Middle frontal gyrus (tissue), 1 donor: ENCODE measurements at regions not wholly inside any gene's neighbourhood (a gene's known extent, or its start where the extent isn't known, plus 50 kb on each side); places are given as distances from the start of the nearest gene placed in this dataset.
"Not testable (repeated sequence)": the region's sequence is repeated elsewhere in the genome, so short reads cannot be mapped to it uniquely, and the experiment has no call there.

Experiments
- DNase-seq: peaks from one replicate; pipeline ENCODE4 v3.0.0-alpha.2; 2015; ENCODE audit warnings: low spot score; ENCODE audit errors: extremely low spot score

DNA sequence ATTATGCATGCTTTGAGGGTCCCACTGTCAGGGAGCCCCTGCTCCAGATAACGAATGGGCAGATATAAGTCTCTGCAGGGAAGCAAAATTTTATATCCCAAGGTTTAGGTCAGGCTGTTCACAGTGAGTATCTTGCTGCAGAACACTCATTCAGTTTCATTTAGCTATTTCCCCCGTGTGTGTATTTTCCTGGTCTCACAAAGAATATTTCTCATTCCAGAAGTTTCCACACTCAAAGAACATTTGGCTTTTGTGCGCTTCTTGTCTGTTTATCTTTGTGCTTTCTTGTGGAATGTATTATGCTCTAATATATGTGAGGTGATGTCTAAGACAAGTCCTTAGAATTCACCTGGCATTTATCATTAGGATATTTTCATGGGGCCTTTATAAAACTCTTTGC, 140.4 kb upstream of the MMADHC start:
- no peak for DNase-seq

DNA sequence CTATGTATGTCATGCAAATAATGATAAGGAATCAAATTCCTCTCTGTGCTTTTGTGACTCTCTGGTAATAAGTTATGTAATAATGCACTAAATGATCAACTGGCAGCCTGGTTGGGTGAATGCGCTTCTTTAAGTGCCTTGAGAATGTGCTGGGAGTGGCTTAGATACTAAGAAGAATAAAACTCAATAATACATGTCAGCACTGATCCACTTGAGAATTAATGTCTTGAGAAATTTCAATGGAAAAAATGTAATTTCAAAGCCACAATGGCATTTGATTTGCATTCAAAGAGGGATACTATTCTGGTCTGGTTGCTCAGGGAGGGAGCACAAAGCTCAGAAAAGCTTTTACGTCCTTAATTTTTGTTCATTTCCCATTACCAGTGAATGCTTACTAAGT, 137.7 kb upstream of the MMADHC start:
- DNase-seq: no peak

DNA sequence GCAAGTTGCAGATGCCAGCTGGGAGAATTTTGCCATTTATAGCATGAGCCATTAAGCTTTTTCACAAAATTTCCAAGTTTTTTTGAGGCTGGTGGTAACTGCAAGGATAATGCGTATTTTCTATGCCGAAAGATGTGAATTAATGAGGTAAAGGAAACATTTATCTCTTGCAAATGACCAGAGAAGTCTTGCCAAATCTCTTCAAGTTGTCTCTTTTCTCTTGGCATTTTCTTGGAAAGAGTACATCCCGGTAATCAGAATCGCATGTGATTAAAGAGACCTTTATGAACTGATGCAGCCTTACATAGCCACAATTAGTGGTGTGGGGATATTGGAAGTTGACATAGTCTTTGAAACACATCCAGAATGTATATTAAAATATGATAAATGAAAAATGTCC, 136.5 kb upstream of the MMADHC start:
- peak; percentile 17 for DNase-seq

DNA sequence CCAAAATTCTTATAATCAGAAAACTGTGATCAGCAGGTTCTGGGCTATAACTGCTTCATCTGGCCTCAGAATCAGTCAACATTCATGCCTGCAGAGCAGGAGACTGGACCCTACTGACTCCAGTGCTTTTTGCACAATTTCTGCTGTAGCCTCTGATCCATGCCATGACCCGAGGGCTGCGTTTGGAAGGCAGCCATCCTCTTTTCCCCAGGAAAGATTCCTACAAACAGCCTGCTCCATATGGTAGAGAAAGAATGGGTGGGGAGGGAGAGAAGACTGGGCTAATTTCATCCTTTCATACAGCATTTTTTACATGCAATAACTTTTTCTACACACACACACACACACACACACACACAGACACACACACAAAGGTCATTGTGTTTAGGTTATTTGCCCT, 133.0 kb upstream of the MMADHC start:
- no peak for DNase-seq

DNA sequence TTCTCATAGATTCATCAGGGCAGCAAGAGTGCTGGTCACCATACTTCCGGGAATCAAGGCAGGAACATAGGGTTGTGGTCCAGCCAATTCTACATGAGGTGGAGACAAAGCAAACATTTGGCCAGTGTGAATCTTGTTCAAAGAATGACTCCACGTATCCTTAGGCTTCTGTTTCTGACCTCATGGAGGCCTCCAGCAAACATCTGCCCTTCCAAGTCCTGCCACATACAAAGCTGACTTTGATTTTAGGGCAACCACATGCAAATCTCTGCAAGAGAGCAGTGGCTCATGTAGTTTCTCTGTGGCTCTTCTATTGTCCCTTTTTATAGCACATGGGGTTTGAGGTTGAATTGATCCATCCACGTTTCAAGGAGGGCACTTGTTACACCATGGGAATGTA, 132.1 kb upstream of the MMADHC start:
- no peak for DNase-seq

DNA sequence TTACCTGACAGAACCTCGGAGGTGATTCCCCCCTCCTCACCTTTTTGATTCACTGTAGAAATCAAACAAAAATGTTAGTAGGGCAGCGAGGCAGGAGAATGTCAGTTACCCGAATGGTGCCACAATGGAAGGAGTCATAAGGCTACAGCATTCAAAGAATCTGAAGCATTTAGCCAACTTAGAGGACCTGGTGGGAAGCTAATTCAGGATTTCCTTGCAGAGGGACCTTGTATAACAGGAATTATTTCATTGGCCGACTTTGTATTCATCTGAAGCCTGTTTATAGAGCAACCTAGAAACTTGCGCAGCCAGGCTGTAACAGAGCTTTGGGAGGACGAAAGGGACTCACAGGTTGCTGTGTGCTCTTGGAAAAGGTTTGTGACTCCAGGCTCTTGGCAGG, 129.1 kb upstream of the MMADHC start:
- no peak for DNase-seq

DNA sequence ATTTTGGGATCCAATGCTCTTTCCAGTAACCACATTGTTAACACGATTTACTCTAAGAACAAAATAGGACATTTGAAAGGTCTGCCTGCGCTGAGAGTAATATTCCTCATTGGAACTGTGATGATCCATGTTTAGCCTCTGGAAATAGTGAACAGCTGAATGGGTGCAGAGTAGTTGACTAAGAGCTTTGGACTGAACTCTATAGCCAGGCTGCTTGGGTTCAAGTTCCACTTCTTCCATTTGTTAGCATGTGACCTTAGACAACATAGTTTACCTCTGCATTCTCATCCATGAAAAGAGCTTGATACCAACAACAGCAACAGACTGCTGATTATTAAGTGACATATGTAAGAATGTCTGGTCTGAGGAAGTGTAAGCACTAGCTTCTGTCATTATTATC, 128.3 kb upstream of the MMADHC start:
- DNase-seq: no peak

DNA sequence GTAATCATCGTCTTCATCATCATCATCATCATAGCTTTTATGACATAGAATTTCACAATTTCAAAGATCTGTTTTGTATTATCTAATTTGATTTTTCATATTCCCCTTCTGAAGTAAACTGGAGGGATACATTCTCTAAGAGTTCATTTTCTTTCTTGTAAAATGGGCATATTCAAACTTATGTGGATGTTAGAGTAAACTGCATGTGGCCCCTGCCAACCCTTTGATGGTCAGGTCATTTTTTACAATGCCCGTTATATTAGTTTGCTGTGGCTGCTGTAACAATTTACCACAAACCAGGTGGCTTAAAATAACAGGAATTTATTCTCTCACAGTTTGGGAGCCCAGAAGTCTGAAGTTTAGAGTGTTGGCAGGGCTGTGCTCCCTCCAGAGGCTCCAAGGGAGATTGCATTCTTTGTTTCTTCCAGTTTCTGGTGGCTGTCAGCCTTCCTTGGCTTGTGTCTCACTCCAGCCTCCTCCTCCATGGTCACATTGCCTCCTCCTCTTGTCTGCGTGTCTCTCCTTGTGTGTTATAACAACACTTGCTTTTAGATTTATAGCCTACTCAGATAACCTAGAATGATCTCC, 127.5 kb upstream of the MMADHC start:
- no peak for DNase-seq

DNA sequence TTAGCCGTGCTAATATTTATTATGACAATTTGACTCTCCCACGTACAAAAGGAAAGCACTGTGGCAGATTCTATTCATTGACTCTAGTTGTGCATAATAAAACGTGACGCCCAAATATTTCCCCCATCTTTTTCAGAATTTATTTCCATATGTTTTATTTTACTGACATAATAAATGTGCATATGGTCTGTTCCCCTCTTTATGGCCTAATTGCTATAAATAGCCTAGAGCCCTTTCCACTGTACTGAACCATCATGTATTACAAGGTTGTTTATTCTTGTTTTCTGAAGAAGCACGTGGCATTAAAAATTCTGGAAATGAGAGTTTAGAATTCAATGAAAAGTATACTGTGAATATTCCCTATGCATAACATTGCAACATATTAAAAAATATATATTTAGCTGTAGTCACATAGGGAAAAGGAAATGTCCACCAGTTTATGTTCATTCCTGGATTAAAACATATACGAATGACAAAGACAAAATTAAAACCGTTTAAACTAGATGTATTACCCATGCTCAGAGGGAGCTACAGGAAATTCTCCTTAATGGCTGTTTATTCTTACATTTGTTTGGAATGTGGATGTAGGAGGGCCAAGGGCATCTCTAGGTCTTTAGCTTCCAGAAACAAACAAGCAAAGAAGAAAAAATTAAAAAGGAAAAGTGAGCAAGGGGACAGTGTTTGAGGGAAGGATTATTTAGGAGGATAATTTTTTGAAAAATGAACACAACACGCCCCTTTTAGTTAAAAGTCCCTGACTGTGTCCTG, 122.1 kb upstream of the MMADHC start:
- no peak for DNase-seq

DNA sequence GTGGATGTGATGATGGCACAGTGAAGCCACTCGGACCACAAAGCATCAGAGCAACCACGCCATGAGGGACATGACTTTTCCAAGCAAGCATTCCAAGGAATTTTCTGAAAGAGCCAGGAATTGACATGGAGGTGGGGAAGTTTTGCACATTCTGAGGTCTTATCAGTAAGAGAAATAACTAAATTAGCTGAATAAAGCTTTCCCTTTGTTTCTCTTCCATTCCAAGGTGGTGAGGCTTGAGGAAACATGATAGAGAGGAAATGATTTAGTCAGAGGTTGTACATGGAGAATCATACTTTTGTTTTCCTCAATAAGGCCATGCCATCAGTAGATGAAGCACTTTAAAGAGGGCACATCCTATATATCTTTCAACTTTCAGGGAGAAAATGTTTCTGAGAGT, 115.7 kb upstream of the MMADHC start:
- no peak for DNase-seq

DNA sequence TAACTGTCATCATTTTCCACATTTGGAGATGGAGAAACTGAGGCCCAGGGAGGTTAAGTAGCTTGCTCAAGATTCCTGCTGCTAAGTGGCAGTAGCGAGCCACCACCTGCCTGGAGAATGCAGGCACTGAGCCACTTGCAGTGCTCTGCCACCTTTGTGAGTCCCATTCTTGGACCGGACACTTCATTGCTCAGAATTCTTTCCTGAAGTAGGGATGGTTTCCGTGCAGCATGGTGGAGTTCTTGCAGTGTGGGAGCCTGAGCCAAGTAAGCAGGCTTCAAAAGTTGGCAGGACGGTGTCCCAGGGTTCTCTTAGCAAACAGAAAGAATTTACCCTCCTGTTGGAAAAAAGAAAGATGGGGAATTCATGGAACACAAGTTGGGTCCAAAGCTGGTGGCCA, 115.0 kb upstream of the MMADHC start:
- no peak for DNase-seq

DNA sequence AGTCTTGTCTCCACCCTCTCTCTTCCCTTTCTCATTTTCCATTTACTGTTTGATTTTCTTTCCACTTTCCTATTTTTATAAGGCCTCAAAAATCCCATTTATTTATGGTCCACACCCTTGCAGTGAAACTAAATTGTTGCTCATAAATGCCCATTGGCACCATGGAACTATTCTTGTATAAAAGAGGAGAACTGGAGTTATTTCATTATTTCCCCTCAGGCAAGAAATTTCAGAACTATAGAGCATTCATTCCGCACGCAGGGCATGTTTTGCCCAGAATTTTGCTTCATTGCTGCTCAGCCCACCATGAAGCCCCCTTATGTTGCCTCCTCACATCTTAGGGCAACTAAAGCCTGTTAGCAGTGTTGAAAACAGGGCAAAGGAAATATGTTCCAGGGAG, 113.7 kb upstream of the MMADHC start:
- no peak for DNase-seq

DNA sequence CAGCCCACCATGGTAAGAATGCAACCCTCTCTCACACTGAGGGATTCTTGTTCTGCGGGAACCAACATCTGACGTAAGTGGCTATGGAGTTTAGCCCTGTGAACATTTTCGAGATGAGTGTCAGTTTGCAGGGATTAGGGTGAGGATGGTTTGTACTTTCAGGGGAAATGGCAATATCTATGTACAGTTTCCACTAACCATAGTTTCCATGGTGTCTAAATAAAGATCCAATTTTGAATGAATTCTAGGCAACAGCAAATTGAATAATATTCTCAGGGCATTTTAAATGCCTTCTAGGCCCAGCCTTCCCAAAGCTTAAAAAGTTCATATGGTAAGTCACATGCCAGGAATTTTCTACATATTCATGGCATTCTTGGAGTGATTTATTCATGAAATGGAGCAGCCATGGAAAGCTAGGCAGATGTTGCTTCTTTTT, 105.4 kb upstream of the MMADHC start:
- DNase-seq: no peak

DNA sequence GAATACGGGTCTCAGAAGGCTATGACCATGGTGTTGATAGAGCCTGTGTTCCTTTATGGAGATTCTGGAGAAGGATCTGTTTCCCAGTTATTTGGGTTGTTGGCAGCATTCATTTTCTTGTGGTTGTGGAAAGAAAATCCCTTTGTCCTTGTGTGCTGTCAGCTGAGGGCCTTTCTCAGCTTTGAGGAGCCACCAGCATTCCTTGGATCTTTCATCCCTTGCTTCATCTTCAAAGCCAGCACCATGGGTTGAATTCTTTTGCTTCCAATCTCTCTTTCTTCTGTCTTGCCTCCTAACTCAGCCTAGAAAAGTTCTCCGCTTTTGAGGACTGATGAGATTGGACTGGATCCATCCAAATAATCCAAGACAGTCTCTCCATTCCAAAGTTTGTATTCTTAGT, 103.2 kb upstream of the MMADHC start:
- DNase-seq: no peak

DNA sequence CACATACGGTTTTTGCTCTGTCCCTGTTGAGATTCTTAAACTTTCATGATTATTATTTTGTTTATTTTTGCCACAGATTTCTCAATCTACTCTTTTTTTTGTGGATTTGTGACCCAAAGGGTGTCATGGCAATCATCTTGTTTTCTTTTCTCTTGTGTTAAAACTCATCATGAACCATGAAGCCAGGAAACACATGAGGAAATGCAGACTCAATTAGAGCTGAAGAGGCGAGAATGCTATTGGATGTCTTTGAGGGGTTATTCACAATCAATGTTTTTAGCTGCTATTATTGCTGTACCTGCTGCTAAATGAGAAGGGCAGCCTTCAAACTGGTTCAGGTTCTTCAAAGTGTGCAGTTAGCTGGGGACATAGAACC, 99.5 kb upstream of the MMADHC start:
- DNase-seq: no peak

DNA sequence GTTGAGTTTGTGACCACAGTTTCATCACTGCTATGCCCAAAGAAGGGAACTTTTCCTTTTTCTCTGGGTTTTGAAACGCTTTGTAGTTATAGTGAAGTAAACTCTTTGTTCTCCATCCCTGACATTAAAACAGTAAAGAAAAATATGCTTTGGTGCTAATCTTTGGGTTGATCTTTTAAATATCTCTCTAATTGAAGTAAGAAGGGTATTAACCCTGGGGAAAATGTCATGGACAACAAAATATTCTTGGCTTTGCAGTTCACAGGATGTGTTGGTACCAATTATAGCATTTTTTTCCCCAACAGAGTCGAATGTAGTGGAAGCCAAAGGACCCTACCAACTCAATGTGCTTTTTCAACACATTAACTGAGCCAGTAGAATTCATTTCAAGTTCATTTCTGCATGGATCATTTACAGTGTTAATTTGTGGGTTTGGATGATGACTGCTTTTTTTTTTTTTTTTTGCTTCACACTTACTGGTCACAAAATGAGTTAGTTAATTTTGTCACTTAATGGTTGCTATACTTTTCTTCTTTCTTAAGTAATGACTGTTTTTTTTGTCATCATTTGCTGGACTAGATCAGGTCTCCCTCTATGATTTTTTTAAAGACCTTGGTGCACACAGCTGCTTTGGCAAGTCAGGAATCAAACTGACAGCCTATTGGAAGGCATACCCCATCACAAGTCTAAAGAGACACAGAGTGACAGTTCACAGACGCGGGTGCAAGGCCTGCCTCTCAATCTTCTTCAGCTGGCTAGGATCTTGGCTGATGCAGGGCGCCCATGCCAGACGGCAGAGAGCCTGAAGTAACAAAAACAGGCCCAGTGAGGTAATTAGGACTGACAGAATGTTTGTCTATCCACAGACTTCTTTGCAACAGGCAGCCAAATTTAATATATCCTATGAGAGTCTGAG, 98.8 kb upstream of the MMADHC start:
- DNase-seq: no peak

DNA sequence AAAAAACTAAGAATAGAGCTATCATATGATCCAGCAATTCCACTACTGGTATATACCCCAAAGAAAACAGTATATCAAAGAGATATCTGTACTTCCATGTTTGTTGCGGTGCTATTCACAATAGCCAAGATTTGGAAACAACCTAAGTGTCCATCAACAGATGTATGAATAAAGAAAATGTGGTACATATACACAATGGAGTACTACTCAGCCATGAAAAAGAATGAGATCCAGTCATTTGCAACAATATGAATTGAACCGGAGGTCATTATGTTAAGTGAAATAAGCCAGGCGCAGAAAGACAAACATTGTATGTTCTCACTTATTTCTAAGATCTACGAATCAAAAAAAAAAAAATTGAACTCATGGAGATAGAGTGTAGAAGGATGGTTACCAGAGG, 97.8 kb upstream of the MMADHC start:
- DNase-seq: not testable (repeated sequence)

DNA sequence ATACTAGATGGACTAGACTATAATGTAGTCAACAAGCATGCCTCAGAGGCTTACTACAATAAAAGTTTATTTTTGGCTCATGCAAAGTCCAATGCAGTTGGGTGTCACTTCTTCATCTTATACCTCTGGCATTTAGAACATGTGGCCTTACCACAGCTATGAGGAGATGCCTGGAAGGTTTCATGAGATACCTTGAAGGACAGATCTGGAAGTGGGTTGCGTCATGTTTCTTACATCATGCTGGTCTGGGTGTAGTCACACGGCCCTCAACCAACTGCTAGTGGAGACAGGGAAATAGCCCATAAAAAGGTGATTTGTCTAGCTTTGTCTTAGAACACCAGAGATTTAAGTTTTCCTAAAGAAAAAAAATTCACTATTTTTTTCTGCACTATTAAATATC, 91.7 kb upstream of the MMADHC start:
- DNase-seq: no peak

DNA sequence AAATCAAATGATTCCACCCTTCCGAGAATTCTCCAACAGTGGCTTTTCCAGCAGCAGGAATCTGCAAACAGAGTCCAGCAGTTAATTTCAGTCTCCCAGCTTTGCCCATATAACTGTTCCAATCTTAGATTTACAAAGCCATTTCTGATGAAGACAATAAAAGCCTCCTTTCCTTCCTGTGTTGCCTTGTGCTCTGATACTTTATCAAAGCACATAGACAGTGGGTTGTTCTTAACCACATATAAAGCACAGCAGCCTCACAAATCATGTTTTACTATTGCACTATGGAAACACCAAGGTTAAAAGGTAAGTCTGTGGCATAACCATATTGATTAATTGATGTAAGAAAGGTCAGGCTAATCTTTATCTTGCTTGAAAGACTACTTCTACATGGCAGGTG, 89.8 kb upstream of the MMADHC start:
- DNase-seq: no peak

DNA sequence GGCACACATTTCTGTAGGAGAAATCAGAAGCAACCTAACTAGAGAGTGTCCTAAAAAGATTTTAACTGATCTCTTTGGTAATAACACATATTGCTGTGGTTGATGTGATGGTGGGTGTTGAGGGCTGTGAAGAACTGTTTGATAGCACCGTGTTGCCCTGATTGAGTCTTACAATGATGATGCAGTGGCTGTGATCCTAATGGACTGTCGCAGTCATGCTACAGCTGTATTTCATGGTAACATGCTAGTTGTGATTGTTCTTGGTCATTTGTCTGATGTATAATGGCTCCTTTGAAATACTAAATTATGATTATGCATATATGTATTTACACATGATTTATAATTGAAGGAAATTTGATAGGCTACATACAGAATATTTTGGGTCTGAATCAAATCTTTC, 82.5 kb upstream of the MMADHC start:
- no peak for DNase-seq

DNA sequence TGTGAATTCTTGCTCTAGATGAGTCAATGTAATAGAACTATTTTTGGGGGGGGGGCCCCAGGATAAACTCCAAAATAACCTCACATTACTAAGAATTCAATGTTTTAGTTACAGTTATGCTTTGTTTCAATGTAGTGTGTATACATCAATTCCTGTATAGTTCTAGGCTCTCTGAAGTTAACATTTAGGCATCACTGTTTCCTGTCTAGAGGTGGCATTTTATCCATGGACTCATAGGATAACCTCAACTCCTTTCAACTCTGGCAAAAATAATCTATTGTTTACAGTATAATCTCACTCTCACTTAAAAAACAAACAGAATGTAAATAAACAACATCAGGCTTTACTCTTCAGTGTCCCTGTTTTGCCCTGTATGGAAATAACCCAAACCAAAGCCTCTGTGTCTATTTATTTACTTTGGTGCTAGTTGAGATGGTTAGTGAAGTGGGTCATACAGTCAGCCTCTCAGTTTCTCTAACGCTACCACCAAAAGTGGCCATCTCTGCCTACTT, 79.3 kb upstream of the MMADHC start:
- no peak for DNase-seq

DNA sequence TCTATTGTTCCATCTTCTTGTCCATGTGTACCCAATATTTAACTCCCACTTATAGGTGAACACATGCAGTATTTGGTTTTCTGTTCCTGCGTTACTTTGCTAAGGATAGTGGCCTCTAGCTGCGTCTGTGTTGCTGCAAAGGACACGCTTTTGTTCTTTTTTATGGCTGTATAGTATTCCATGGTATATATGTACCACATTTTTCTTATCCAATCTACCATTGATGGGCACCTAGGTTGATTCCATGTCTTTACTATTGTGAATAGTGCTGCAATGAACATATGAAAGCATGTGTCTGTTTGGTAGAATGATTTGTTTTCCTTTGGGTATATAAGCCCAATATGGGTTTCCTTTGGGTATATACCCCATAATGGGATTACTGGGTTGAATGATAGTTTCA, 77.3 kb upstream of the MMADHC start:
- DNase-seq: no peak
